Heart left ventricle (tissue), 16 donors: ENCODE measurements at regions not wholly inside any gene's neighbourhood (a gene's known extent, or its start where the extent isn't known, plus 50 kb on each side); places are given as distances from the start of the nearest gene placed in this dataset.

Source experiments
- ATAC-seq, 4 donors: fragments of 200-7000 bp; cut with Tn5 transposase; one replicate each; pipeline ENCODE4 v1.9.1; 2020 to 2022; ENCODE audit warnings: moderate library complexity in 4 of 4, mild to moderate bottlenecking in 3 of 4, moderate number of reproducible peaks in 1 of 4
- DNase-seq, 5 donors: peaks; one replicate each; pipeline ENCODE4 v3.0.0-alpha.2; 2020
- H3K27ac ChIP-seq, 12 donors: fragments of 200-600 bp; sonication (generic) in 4 of 12; one replicate each; pipeline versions ENCODE4 v1.5.0 to v1.8.0; 2016 to 2022; ENCODE audit warnings: mild to moderate bottlenecking in 2 of 12
- H3K27me3 ChIP-seq, 9 donors: fragments of 200-600 bp; sonication (generic) in 2 of 9; one replicate each; pipeline versions ENCODE4 v1.5.1 to v1.8.0; 2016 to 2022; ENCODE audit warnings: mild to moderate bottlenecking in 3 of 9
- H3K36me3 ChIP-seq, 9 donors: fragments of 200-600 bp; sonication (generic) in 2 of 9; one replicate each; pipeline versions ENCODE4 v1.5.0 to v1.8.0; 2018 to 2022; ENCODE audit warnings: mild to moderate bottlenecking in 2 of 9
- H3K4me1 ChIP-seq, 12 donors: fragments of 200-600 bp; sonication (generic) in 4 of 12; one replicate each; pipeline versions ENCODE4 v1.5.0 to v1.8.0; 2016 to 2022; ENCODE audit warnings: mild to moderate bottlenecking in 3 of 12
- H3K4me3 ChIP-seq, 12 donors: fragments of 200-600 bp; sonication (generic) in 4 of 12; one replicate each; pipeline versions ENCODE4 v1.5.0 to v1.8.0; 2017 to 2022; ENCODE audit warnings: mild to moderate bottlenecking in 9 of 12, moderate library complexity in 4 of 12
- H3K9me3 ChIP-seq, 12 donors: fragments of 200-600 bp; sonication (generic) in 4 of 12; one replicate each; pipeline versions ENCODE4 v1.5.0 to v1.8.0; 2016 to 2022; ENCODE audit warnings: mild to moderate bottlenecking in 1 of 12
- POLR2A ChIP-seq, 2 donors: fragments of 450-650 bp; IDR thresholded peaks; one replicate each; pipeline ENCODE4 v1.6.1; 2017; ENCODE audit warnings: antibody characterized with exemption in 2 of 2, mild to moderate bottlenecking in 2 of 2, moderate library complexity in 2 of 2
- WGBS, 4 donors: extraction: QIAGEN DNeasy Blood & Tissue Kit in 2 of 4; methylation state at CpG; one replicate each; pipeline versions ENCODE4 v1.1.5 to v1.1.7; 2013 to 2018; 5-methylcytosine and 5-hydroxymethylcytosine counted together
- intact Hi-C, 10 donors: fragments of 100-400 bp; cut with DNase I; formaldehyde crosslinking; loops; one replicate each; pipeline versions ENCODE4 v1.11.1 to v1.14.2; 2022
- TF ChIP-seq, protein P1 (sequence below), 12 donors: fragments of 200-600 bp; sonication (generic) in 4 of 12; IDR thresholded peaks; one replicate each; pipeline versions ENCODE4 v1.5.0 to v1.8.0; 2018 to 2022; ENCODE audit warnings: antibody characterized with exemption in 12 of 12, mild to moderate bottlenecking in 5 of 12
- donor health status: ischemic (EF 13 %, LVEDD 7.1; RV severe dilation, severe dysfunction).
- donor health status: healthy with polysubstance abuse.
- donor health status: DM: no; HTN: yes; CAD: no.
- donor health status: DM: no; HTN: no; CAD: no.
- donor health status: ischemic (EF 25% LVEDD 6.9; RV normal size, moderate dysfunction).
- donor health status: ischemic (EF 25% LVEDD 5.7; RV mildly dilated, moderate dysfunction).
- donor health status: healthy.
- donor health status: DM: yes; HTN: yes; CAD: no.
- donor health status: ischemic (EF 35%, LVEDD 5.7; RV mildly dilated, moderate dysfunction).
- donor health status: nonischemic (EF 11% LVEDD 7.7; RV severe dilation, severe dysfunction).
- donor health status: DM: yes; HTN: yes; CAD: no.
- donor health status: PGD.
- donor health status: ischemic (EF 29% LVEDD 5.4; RV normal size, mild dysfunction).
- donor health status: nonischemic (EF 23%, LVEDD 6.1; RV moderate dilation, normal function).

- 63 to 90% (median 82%) methylated on average over 3 of the region's 3 CpGs for WGBS, 4 donors
- Histone ChIP-seq H3K4me3 (no peak overlapping the region), H3K36me3 (no peaks in the 10 kb centered on the region), H3K4me1 (peaks cover 0 to 28% (median 11%) of the 10 kb centered on the region in 12 donors), H3K27me3 (no peaks in the 10 kb centered on the region), H3K27ac (peak overlapping the region in 9 of 12 donors; percentile 18 to 85 (median 56)), H3K9me3 (peaks cover 0 to 9% (median 0%) of the 10 kb centered on the region in 12 donors)
- TF ChIP-seq, protein P1, sequence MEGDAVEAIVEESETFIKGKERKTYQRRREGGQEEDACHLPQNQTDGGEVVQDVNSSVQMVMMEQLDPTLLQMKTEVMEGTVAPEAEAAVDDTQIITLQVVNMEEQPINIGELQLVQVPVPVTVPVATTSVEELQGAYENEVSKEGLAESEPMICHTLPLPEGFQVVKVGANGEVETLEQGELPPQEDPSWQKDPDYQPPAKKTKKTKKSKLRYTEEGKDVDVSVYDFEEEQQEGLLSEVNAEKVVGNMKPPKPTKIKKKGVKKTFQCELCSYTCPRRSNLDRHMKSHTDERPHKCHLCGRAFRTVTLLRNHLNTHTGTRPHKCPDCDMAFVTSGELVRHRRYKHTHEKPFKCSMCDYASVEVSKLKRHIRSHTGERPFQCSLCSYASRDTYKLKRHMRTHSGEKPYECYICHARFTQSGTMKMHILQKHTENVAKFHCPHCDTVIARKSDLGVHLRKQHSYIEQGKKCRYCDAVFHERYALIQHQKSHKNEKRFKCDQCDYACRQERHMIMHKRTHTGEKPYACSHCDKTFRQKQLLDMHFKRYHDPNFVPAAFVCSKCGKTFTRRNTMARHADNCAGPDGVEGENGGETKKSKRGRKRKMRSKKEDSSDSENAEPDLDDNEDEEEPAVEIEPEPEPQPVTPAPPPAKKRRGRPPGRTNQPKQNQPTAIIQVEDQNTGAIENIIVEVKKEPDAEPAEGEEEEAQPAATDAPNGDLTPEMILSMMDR (IDR thresholded peaks at IDR 0.05): no peak
- no peak for TF ChIP-seq POLR2A (IDR thresholded peaks at IDR 0.05)
- peak in 2 of 4 donors; percentile 2 to 3 for ATAC-seq
- no peak for DNase-seq
- intact Hi-C loops: no loop called here
These were observed 298.4 kb upstream of the AMIGO2 start for GRCh38 chr12:47378222-47378582.

DNA sequence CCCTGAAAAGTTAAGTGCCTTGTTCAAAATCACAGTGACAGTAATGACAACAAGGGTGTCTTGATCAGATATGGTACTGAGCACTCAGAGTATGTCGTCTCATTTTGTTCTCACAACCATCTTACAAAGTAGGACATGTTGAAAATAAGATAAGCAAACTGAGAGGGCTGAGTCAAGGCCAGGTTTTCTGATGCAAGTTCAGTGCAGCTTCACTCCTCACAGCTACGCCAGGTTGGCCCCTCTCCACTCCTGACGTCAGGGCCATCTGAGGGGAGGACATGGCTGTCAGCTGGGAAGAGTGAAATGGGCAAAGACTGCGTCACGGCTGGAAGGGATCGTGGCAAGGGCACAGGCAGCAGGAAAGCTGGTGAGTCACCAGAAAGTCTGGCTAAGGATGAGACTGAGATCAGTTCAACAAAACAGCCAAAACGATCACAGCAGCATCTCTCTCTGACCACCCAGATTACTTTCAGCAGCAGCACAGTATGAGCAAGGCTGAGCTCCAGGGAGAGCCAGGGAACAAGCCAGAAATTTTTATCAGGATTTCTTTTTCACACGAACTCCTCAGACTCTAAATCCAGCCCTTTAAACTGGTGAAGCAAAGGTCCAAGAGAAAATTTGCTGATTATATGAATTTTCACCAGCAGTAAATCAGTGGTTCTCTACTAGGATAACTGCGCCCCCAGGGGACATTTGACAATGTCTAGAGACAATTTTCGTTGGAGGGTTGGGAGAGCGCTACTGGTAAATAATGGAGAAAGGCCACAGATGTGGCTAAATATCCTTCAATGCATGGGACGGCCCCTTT, 297.9 kb upstream of the AMIGO2 start:
- no peaks in the 10 kb centered on the region for H3K36me3 ChIP-seq
- no peaks in the 10 kb centered on the region for H3K27me3 ChIP-seq
- peak overlapping the region in 10 of 12 donors; percentile 18 to 85 (median 58) for H3K27ac ChIP-seq
- peaks cover 0 to 9% (median 0%) of the 10 kb centered on the region in 12 donors for H3K9me3 ChIP-seq
- DNase-seq: peak; percentile 87 to 99 (median 91)
- ATAC-seq: peak; percentile 97 to 99 (median 98)
- H3K4me1 ChIP-seq: peaks cover 0 to 28% (median 11%) of the 10 kb centered on the region in 12 donors
- TF ChIP-seq POLR2A (IDR thresholded peaks at IDR 0.05): no peak
- TF ChIP-seq, protein P1 (IDR thresholded peaks at IDR 0.05): no peak
- WGBS, 4 donors: 51 to 55% (median 52%) methylated on average over 11 to 12 of the region's 12 CpGs
- intact Hi-C loops: no loop called here
- no peak overlapping the region for H3K4me3 ChIP-seq

- TF ChIP-seq, protein P1 (IDR thresholded peaks at IDR 0.05): no peak
- TF ChIP-seq POLR2A (IDR thresholded peaks at IDR 0.05): no peak
- Histone ChIP-seq H3K9me3 (peaks cover 0 to 9% (median 0%) of the 10 kb centered on the region in 12 donors), H3K36me3 (no peaks in the 10 kb centered on the region), H3K4me1 (peaks cover 0 to 28% (median 11%) of the 10 kb centered on the region in 12 donors), H3K27ac (peak overlapping the region in 9 of 12 donors; percentile 24 to 85 (median 56)), H3K27me3 (no peaks in the 10 kb centered on the region), H3K4me3 (no peak overlapping the region)
- no peak for ATAC-seq
- DNase-seq: no peak
- intact Hi-C loops: no loop called here
- WGBS, 4 donors: 74 to 88% (median 83%) methylated on average over 6 of the region's 6 CpGs
These were observed 297.2 kb upstream of the AMIGO2 start for GRCh38 chr12:47376927-47377326.

DNA sequence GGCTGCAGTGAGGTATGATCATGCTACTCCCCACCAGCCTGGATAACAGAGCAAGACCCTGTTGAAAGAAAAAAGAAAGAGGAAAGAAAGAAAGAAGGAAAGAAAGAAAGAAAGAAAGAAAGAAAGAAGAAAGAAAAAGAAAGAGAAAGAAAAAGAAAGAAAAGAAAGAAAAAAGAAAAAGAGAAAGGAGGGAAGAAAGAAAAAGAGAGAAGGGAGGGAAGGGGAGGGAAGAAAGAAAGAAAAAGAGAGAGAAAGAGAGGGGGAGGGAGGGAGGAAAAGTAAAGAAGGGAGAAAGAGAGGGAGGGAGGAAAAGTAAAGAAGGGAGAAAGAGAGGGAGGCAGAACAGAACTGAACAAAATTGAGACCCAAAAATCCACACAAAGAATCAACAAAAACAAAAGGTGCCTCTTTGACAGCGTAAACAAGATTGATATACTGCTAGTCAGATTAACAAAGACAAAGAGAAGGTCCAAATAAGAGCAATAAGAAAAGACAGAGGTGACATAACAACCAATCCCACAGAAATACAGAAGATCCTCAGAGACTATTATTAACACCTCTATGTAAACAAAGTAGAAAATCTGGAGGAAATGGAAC, 293.9 kb upstream of the AMIGO2 start:
- H3K4me3 ChIP-seq: no peak overlapping the region
- ATAC-seq: no peak
- TF ChIP-seq, protein P1 (IDR thresholded peaks at IDR 0.05): no peak
- no peak for TF ChIP-seq POLR2A (IDR thresholded peaks at IDR 0.05)
- WGBS, 4 donors: 53 to 71% (median 67%) methylated on average over 1 of the region's 1 CpG
- peaks cover 0 to 20% (median 10%) of the 10 kb centered on the region in 12 donors for H3K4me1 ChIP-seq
- H3K9me3 ChIP-seq: peaks cover 0 to 9% (median 0%) of the 10 kb centered on the region in 12 donors
- no peak overlapping the region for H3K27ac ChIP-seq
- intact Hi-C loops: no loop called here
- no peaks in the 10 kb centered on the region for H3K36me3 ChIP-seq
- no peaks in the 10 kb centered on the region for H3K27me3 ChIP-seq
- no peak for DNase-seq
